ENCODE measurements at regions not wholly inside any gene's neighbourhood (a gene's known extent, or its start where the extent isn't known, plus 50 kb on each side); places are given as distances from the start of the nearest gene placed in this dataset.

GRCh38 chr1:192445839-192446489, 129.2 kb downstream of the RGS21 start:
- H3K9me3 ChIP-seq, result no peaks in the 10 kb centered on the region
- FAIRE-seq (peak; percentile 23), ATAC-seq (peak in 1 of 2 experiments; percentile 61; a peak in 2 of 6 replicates), DNase-seq (ENCODE audit: low read depth in 1 of 2, low spot score in 1 of 2) (peak in 1 of 2 experiments; percentile 41)
- no peak overlapping the region; the same call in 2 of the 3 replicates for H3K4me2 ChIP-seq
- ChIA-PET CTCF (interaction anchor here (0.6 to 1.0 kb wide), 3 partner anchors 201 to 696 kb away, joined by 3 read pairs; no protein-coding TSS in a partner anchor), POLR2A (no interaction called here)
- no peak overlapping the region for H3K27ac ChIP-seq
- WGBS (ENCODE audit: missing lambda C conversion rate), result 15% methylated on average over 7 of the region's 7 CpGs
- peaks cover 20% of the 10 kb centered on the region for H3K4me1 ChIP-seq
- TF ChIP-seq HOXA7 (CRISPR knock-in tag; IDR thresholded peaks at IDR 0.05), result no peak
- no peak for TF ChIP-seq NR3C1 (IDR thresholded peaks at IDR 0.05)
- TF ChIP-seq JUNB (IDR thresholded peaks at IDR 0.05), result no peak
- TF ChIP-seq ATOH8 (CRISPR knock-in tag; IDR thresholded peaks at IDR 0.05; ENCODE audit: low read depth), result no peak
- TF ChIP-seq CTCF (IDR thresholded peaks at IDR 0.05), result peak; percentile 79
- TF ChIP-seq POLR2AphosphoS2 (conservative IDR thresholded peaks at IDR 0.05; ENCODE audit: low read length), result no peak
- TF ChIP-seq SMC3 (IDR thresholded peaks at IDR 0.05), result peak; percentile 83
- TF ChIP-seq RNF2 (IDR thresholded peaks at IDR 0.05; ENCODE audit: borderline replicate concordance, low read depth), result no peak
- no peak for TF ChIP-seq HOXB5 (CRISPR knock-in tag; IDR thresholded peaks at IDR 0.05)
- TF ChIP-seq RAD21 (conservative IDR thresholded peaks at IDR 0.05 in 1 of 2, IDR thresholded peaks at IDR 0.05 in 1 of 2), result peak; percentile 88 to 89
- TF ChIP-seq BHLHE40 (IDR thresholded peaks at IDR 0.05; ENCODE audit: low read depth, low read length), result no peak
- H3K4me3 ChIP-seq, result no peak overlapping the region

GRCh38 chr1:192448026-192448578, 127.5 kb upstream of the RGS1 start:
- ATAC-seq, result no peak
- POLR2A ChIA-PET, result no interaction called here
- TF ChIP-seq RARB (CRISPR knock-in tag; IDR thresholded peaks at IDR 0.05) (no peak), HMGXB4 (CRISPR knock-in tag; IDR thresholded peaks at IDR 0.05; ENCODE audit: borderline replicate concordance) (no peak), ATOH8 (CRISPR knock-in tag; IDR thresholded peaks at IDR 0.05; ENCODE audit: low read depth) (no peak), BCL3 (IDR thresholded peaks at IDR 0.05) (no peak), FOXS1 (CRISPR knock-in tag; IDR thresholded peaks at IDR 0.05) (no peak), GATA3 (IDR thresholded peaks at IDR 0.05; ENCODE audit: borderline replicate concordance) (no peak), ZC3H11A (IDR thresholded peaks at IDR 0.05) (no peak), NR3C1 (IDR thresholded peaks at IDR 0.05) (no peak), HES2 (IDR thresholded peaks at IDR 0.05) (no peak), MAFK (IDR thresholded peaks at IDR 0.05; ENCODE audit: partially characterized antibody) (no peak), BHLHE40 (IDR thresholded peaks at IDR 0.05; ENCODE audit: low read depth, low read length) (no peak)

More at GRCh38 chr1:192448026-192448578, 127.5 kb upstream of the RGS1 start:
- DNase-seq (ENCODE audit: low read depth in 1 of 2, low spot score in 1 of 2), result no peak
- CTCF ChIA-PET, result no interaction called here
- H3K4me1 ChIP-seq, result peaks cover 13% of the 10 kb centered on the region
- H3K27ac ChIP-seq, result no peak overlapping the region
- FAIRE-seq, result no peak
- no peaks in the 10 kb centered on the region for H3K9me3 ChIP-seq
- H3K4me3 ChIP-seq, result no peak overlapping the region
- H3K4me2 ChIP-seq, result no peak overlapping the region

All from A549 (cell line).